ENCODE measurements at regions not wholly inside any gene's neighbourhood (a gene's known extent, or its start where the extent isn't known, plus 50 kb on each side); places are given as distances from the start of the nearest gene placed in this dataset.

DNA sequence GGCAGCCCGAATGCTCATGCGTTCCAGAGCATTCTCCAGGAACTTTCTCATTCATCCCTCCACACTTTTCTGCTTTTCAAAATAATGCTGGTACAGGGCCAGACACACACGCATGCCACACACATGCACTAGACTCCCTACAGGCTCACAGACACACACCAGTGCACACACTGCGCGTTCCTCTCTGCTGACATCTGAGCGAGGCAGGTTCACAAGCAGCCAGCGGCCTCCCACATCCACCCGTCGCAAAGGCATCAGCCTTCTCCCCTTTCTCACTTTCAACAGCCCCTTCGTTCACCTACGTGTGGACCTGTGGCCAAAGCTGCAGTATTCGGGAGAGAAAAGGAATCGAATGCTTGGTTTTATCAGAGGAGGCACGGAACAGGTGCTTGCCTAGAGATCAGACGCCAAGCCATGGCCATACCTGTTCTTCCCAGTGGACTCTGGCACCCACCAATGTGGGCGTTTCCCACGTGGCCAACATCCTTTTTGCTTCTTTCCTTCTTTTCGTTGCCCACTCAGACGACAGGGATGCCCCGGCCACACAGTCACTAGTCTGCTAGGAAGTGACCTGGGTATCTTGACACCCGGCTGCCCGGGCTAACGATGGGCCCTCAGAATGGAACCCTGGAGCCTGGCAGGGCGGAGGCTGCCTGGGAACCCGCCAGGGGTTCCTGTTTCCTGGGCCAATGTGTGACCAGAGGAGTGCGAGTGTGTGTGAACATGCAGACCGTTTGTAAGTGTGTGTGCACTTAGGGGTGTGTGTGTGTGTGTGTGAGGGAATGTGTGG is 85.8 kb upstream of the ID2 start:
- TF ChIP-seq YY1 (IDR thresholded peaks at IDR 0.05; ENCODE audit: extremely low read depth, insufficient replicate concordance, low read depth, low read length) (no peak), EZH2 (IDR thresholded peaks at IDR 0.05) (no peak), ZNF274 (IDR thresholded peaks at IDR 0.05; ENCODE audit: low read depth, low read length) (no peak), POLR2AphosphoS5 (IDR thresholded peaks at IDR 0.05; ENCODE audit: low read depth, low read length) (no peak), ZFX (IDR thresholded peaks at IDR 0.05) (no peak)
- TF ChIP-seq, protein P1, sequence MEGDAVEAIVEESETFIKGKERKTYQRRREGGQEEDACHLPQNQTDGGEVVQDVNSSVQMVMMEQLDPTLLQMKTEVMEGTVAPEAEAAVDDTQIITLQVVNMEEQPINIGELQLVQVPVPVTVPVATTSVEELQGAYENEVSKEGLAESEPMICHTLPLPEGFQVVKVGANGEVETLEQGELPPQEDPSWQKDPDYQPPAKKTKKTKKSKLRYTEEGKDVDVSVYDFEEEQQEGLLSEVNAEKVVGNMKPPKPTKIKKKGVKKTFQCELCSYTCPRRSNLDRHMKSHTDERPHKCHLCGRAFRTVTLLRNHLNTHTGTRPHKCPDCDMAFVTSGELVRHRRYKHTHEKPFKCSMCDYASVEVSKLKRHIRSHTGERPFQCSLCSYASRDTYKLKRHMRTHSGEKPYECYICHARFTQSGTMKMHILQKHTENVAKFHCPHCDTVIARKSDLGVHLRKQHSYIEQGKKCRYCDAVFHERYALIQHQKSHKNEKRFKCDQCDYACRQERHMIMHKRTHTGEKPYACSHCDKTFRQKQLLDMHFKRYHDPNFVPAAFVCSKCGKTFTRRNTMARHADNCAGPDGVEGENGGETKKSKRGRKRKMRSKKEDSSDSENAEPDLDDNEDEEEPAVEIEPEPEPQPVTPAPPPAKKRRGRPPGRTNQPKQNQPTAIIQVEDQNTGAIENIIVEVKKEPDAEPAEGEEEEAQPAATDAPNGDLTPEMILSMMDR (IDR thresholded peaks at IDR 0.05 in 2 of 3, conservative IDR thresholded peaks at IDR 0.05 in 1 of 3; ENCODE audit: borderline replicate concordance in 1 of 3, insufficient read depth in 1 of 3, low read depth in 2 of 3, low read length in 2 of 3) = no peak
- TF ChIP-seq, protein P2, sequence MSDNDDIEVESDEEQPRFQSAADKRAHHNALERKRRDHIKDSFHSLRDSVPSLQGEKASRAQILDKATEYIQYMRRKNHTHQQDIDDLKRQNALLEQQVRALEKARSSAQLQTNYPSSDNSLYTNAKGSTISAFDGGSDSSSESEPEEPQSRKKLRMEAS (IDR thresholded peaks at IDR 0.05) = no peak
- TF ChIP-seq, protein P3, sequence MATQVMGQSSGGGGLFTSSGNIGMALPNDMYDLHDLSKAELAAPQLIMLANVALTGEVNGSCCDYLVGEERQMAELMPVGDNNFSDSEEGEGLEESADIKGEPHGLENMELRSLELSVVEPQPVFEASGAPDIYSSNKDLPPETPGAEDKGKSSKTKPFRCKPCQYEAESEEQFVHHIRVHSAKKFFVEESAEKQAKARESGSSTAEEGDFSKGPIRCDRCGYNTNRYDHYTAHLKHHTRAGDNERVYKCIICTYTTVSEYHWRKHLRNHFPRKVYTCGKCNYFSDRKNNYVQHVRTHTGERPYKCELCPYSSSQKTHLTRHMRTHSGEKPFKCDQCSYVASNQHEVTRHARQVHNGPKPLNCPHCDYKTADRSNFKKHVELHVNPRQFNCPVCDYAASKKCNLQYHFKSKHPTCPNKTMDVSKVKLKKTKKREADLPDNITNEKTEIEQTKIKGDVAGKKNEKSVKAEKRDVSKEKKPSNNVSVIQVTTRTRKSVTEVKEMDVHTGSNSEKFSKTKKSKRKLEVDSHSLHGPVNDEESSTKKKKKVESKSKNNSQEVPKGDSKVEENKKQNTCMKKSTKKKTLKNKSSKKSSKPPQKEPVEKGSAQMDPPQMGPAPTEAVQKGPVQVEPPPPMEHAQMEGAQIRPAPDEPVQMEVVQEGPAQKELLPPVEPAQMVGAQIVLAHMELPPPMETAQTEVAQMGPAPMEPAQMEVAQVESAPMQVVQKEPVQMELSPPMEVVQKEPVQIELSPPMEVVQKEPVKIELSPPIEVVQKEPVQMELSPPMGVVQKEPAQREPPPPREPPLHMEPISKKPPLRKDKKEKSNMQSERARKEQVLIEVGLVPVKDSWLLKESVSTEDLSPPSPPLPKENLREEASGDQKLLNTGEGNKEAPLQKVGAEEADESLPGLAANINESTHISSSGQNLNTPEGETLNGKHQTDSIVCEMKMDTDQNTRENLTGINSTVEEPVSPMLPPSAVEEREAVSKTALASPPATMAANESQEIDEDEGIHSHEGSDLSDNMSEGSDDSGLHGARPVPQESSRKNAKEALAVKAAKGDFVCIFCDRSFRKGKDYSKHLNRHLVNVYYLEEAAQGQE (IDR thresholded peaks at IDR 0.05; ENCODE audit: low read depth) = no peak
